SKM-1 (cell line): ENCODE measurements at regions not wholly inside any gene's neighbourhood (a gene's known extent, or its start where the extent isn't known, plus 50 kb on each side); places are given as distances from the start of the nearest gene placed in this dataset.
"Not testable (repeated sequence)": the region's sequence is repeated elsewhere in the genome, so short reads cannot be mapped to it uniquely, and the experiment has no call there.

Source experiments
- DNase-seq: peaks from one replicate; lab custom pipeline; 2025; ENCODE audit not compliant: unreplicated experiment; lab: John Stamatoyannopoulos, UW

GRCh38 chr11:37496201-37496600 is 898.2 kb upstream of the RAG2 start:
- no peak for DNase-seq

- DNase-seq = no peak
Observed at GRCh38 chr11:37484298-37484697, 886.3 kb upstream of the RAG2 start.

- DNase-seq = no peak
Observed at GRCh38 chr11:37483761-37484160, 885.7 kb upstream of the RAG2 start.

DNA sequence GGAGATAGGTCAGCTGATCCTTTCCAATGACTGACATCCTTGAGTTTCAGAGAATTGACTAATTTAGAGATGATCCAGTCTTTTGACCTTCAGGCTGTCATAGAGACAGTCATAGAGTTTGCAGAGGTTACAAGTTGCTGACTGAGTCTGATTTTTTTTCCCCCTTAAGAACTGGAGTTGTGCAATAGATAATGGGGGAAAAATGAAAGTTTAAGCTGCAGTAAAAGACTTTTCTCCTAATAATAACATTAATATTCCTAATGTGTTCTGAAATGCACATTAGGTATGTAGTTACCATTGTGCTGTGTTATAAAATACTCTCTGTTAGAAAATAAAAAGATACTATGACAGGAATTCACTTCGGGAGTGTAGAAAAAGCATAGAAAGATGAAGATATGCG is 876.9 kb upstream of the RAG2 start:
- DNase-seq = no peak

DNA sequence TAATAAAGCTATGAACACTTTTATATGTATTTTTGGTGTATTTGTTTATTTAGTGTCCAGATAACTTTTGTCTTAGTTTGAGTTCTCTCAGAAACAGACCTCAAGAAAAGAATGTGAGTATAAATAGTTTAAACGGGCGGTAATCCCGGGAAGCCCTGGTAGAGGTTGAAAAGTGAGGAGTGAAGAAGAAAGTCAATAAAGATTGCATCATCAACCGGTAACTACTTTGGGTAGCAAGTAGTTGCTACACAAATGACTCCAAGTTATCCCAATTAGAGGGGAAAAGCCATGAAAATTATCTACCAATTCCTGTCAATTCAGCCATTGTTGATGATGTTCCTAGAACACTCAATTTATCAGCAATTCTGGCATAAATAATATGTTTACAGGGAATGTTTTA is 870.3 kb upstream of the RAG2 start:
- DNase-seq = no peak

- no peak for DNase-seq
Observed at GRCh38 chr11:37465221-37465620, 867.2 kb upstream of the RAG2 start.

- no peak for DNase-seq
Observed at GRCh38 chr11:37459456-37459855, 861.4 kb upstream of the RAG2 start.

GRCh38 chr11:37456746-37457145 is 858.7 kb upstream of the RAG2 start:
- no peak for DNase-seq

GRCh38 chr11:37451903-37452302 is 853.9 kb upstream of the RAG2 start:
- no peak for DNase-seq

DNA sequence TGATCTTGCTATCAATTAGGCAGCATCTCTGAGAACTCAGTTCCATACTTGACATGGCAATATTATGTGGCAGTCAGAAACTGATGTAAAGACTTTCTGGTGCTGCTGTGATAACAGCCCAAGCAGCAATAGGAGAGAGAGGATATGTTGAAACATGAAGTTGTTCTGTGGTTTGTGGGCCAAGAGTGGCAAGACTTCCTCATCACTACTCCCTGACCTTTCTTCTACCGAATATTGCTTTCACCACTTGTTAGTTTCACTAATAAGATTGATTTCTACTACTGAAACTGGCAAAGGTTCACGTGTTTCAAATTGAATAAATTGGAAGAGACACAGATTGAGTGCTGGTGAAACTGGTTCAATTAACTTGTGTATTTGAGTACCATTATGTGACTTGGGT is 852.6 kb upstream of the RAG2 start:
- peak; percentile 79 for DNase-seq

- DNase-seq = peak; percentile 23
Observed at GRCh38 chr11:37449146-37449545, 851.1 kb upstream of the RAG2 start.

GRCh38 chr11:37442576-37442975 is 844.5 kb upstream of the RAG2 start:
- no peak for DNase-seq

GRCh38 chr11:37431633-37432230 is 833.7 kb upstream of the RAG2 start:
- DNase-seq = not testable (repeated sequence)

GRCh38 chr11:37430966-37431632 is 833.1 kb upstream of the RAG2 start:
- DNase-seq = not testable (repeated sequence)

DNA sequence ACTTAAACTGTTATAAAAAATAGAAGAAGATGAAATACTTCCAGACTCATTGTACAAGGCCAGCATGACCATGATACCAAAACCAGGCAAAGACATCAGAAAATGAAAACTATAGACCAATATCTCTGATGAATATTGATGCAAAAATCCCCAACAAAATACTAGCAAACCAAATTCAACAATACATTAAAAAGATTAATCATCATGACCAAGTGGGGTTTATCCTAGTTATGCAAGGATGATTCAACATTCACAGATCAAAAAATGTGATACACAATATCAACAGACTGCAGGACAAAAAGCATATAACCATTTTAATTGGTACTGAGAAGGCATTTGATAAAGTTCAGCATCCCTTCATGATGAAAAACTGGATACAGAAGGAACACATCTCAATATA is 824.5 kb upstream of the RAG2 start:
- DNase-seq = no peak

DNA sequence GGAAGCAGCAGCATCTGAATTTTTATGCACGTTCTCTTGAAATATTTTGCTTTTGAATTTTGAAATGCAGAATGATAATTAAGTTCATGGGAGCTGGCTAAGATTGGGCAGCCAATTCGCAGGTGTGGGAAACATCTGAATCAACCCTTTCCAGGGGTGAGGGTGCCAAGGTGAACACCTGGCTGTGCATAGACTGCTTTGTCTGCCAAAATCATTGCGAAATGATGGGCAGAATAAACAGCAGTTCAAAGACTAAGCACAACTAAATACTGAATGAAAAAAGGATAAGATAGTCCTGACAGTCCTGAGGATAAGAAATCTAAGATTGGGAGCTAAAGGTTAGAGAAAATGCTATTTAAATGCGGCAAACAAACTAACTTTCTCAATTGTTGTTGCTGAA is 813.3 kb upstream of the RAG2 start:
- DNase-seq = no peak

GRCh38 chr11:37409124-37409523 is 811.1 kb upstream of the RAG2 start:
- DNase-seq = no peak

- DNase-seq = no peak
Observed at GRCh38 chr11:37407461-37407860, 809.4 kb upstream of the RAG2 start.

- no peak for DNase-seq
Observed at GRCh38 chr11:37406651-37407050, 808.6 kb upstream of the RAG2 start.

- no peak for DNase-seq
Observed at GRCh38 chr11:37404231-37404630, 806.2 kb upstream of the RAG2 start.

DNA sequence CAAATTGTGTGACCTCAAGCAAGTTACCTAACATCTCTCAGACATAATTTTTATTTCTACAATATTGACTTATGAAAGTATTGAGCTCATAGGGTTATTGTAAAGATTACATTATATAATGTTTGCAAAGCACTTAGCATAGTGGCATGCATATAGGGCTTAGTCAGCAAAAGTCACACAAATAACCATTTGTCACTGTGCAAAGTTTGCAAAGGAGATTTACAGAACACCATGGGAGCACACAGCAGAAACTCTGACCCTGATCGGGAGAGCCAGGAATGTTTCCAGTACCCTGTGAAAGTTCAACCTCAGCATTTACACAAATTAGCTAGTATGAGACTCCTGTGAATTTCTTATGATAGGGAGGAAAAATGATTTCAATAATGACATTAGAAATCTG is 804.6 kb upstream of the RAG2 start:
- no peak for DNase-seq

DNA sequence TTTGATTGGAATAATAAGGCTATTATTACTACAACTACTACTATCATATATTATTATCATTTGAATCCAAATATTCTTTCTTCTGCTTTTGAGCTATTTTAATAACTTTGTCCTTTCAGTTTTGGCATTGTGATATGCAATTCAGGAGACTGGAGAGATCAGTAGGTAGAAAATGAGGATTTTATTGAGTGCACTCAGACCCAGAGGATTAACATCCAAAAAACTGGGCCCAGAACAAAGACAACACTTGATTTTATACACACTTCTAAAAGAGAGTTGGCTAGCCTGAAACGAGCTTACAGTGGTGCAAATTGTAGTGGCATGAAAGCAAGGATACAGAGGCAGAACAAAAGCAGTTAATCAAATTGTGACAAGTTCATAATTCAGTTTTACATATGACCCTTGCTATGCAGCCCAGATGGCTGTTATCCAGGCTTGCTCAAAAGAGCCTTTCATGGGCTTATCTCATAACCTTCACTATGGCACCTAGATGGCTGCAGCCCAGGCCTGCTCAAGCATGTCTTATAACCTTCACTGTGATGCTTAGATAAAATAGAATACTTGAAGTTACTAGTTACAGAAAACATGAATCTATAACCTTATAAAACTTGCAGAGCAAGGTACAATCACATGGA is 796.3 kb upstream of the RAG2 start:
- DNase-seq = no peak

DNA sequence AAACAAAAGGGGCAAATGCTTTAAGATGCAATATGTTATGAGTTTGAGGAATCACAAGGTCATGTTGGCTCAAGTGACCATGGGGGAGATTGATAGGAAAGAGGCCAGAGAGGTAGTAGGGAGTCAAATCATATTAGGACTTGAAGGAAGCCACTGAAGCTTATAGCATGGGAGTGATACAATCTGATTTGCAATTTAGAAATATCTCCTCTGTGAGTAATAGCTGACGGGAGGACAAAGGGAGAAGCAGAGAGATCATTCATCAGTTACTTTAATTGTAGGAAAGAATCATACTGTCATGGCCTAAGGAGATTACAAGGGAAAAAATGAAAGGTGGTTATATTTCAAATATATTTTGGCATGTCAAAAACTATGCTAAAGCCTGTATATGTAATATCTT is 793.6 kb upstream of the RAG2 start:
- DNase-seq = no peak
